H1 (cell line): ENCODE measurements at regions not wholly inside any gene's neighbourhood (a gene's known extent, or its start where the extent isn't known, plus 50 kb on each side); places are given as distances from the start of the nearest gene placed in this dataset.

Experiments used
- CTCF ChIA-PET: fragments of 300-600 bp; sonication (Branson Sonifier 250); formaldehyde crosslinking; loops from one replicate; lab custom pipeline; 2021; ENCODE audit not compliant: partially characterized antibody; lab: Charles Lee
- POLR2A ChIA-PET: fragments of 300-600 bp; sonication (Branson Sonifier 250); formaldehyde crosslinking; loops from one replicate; lab custom pipeline; 2021; ENCODE audit warnings: inconsistent platforms; ENCODE audit not compliant: partially characterized antibody; lab: Charles Lee
- DNase-seq, 2 experiments: peaks; one replicate each; pipeline versions ENCODE4 v3.0.0 to v3.0.0-alpha.2; 2010 to 2022; ENCODE audit warnings: low spot score in 2 of 2, low read depth in 1 of 2, mixed read lengths in 1 of 2
- FAIRE-seq: peaks from 2 replicates; lab custom pipeline; 2011; peaks lifted over from hg19 to GRCh38; lab: Jason Lieb, UNC
- H2AFZ ChIP-seq: 2 replicates; pipeline ENCODE4 v1.8.1; 2012; ENCODE audit warnings: low read length, inconsistent platforms
- H2AK5ac ChIP-seq: 2 replicates; pipeline ENCODE4 v1.6.1; 2013; ENCODE audit warnings: low read depth, low read length
- H2BK120ac ChIP-seq: replicated peaks from 2 replicates; pipeline ENCODE3; 2013; ENCODE audit warnings: low read depth, low read length, inconsistent platforms
- H2BK12ac ChIP-seq: 2 replicates; pipeline ENCODE4 v1.6.1; 2013; ENCODE audit warnings: low read depth, low read length
- H2BK15ac ChIP-seq: 2 replicates; pipeline ENCODE4 v1.6.1; 2013; ENCODE audit warnings: low read length
- H2BK20ac ChIP-seq: 2 replicates; pipeline ENCODE4 v1.6.1; 2013; ENCODE audit warnings: low read length
- H2BK5ac ChIP-seq: 2 replicates; pipeline ENCODE4 v1.6.1; 2013; ENCODE audit warnings: low read depth, low read length
- H3K14ac ChIP-seq: 2 replicates; pipeline ENCODE4 v1.6.1; 2013; ENCODE audit warnings: inconsistent platforms; ENCODE audit not compliant: insufficient read length
- H3K18ac ChIP-seq: 2 replicates; pipeline ENCODE4 v1.6.1; 2013; ENCODE audit warnings: low read length; ENCODE audit errors: extremely low read depth
- H3K23ac ChIP-seq: 2 replicates; pipeline ENCODE4 v1.6.1; 2013; ENCODE audit warnings: inconsistent platforms; ENCODE audit not compliant: insufficient read length
- H3K23me2 ChIP-seq: 2 replicates; pipeline ENCODE4 v1.6.1; 2013; ENCODE audit warnings: low read depth, low read length
- H3K27ac ChIP-seq: 2 replicates; pipeline ENCODE4 v1.6.1; 2011; ENCODE audit warnings: low read depth, low read length, inconsistent platforms
- H3K27me3 ChIP-seq, 4 experiments: replicated peaks in 1 of 4; 1 replicate in 1 of 4; 2 replicates in 3 of 4; pipeline versions ENCODE4 v1.6.1 to v1.8.1; 2011 to 2013; ENCODE audit warnings: low read length in 3 of 4, mild to moderate bottlenecking in 3 of 4, inconsistent platforms in 2 of 4, mixed read lengths in 2 of 4, moderate library complexity in 1 of 4; ENCODE audit not compliant: control insufficient read depth in 3 of 4, insufficient read depth in 3 of 4; ENCODE audit errors: extremely low read depth in 1 of 4
- H3K36me3 ChIP-seq, 4 experiments: 2 replicates each; pipeline versions ENCODE4 v1.6.1 to v1.8.1; 2011 to 2013; ENCODE audit warnings: mild to moderate bottlenecking in 4 of 4, low read length in 3 of 4, moderate library complexity in 2 of 4, control low read depth in 1 of 4, inconsistent platforms in 1 of 4; ENCODE audit not compliant: insufficient read depth in 4 of 4, control insufficient read depth in 2 of 4
- H3K4ac ChIP-seq: replicated peaks from 2 replicates; pipeline ENCODE3; 2013; ENCODE audit warnings: low read length, low read depth, mixed read lengths, inconsistent platforms; ENCODE audit not compliant: insufficient read length
- H3K4me1 ChIP-seq, 4 experiments: replicated peaks in 1 of 4; 1 replicate in 1 of 4; 2 replicates in 3 of 4; pipeline versions ENCODE4 v1.6.1 to v1.8.1; 2011 to 2013; ENCODE audit warnings: low read length in 3 of 4, inconsistent platforms in 2 of 4, mixed read lengths in 1 of 4; ENCODE audit not compliant: insufficient read depth in 4 of 4, control insufficient read depth in 3 of 4
- H3K4me2 ChIP-seq, 2 experiments: 2 replicates each; pipeline versions ENCODE4 v1.6.1 to v1.8.1; 2011 to 2013; ENCODE audit warnings: low read depth in 2 of 2, low read length in 2 of 2, control low read depth in 1 of 2, inconsistent platforms in 1 of 2, mild to moderate bottlenecking in 1 of 2; ENCODE audit not compliant: insufficient read depth in 1 of 2
- H3K4me3 ChIP-seq, 4 experiments: fragments of 200-600, 300-600 bp in 1 of 4; sonication (generic), shearing (Covaris generic), sonication (Bioruptor Twin) in 1 of 4; 2 replicates each; pipeline versions ENCODE4 v1.5.1 to v1.8.1; 2011 to 2016; ENCODE audit warnings: low read length in 4 of 4, low read depth in 3 of 4, control low read depth in 2 of 4, inconsistent platforms in 2 of 4, mild to moderate bottlenecking in 2 of 4, mixed read lengths in 1 of 4, moderate library complexity in 1 of 4; ENCODE audit not compliant: insufficient read depth in 2 of 4; ENCODE audit errors: extremely low read depth in 1 of 4
- H3K56ac ChIP-seq: replicated peaks from 2 replicates; pipeline ENCODE3; 2013; ENCODE audit warnings: low read depth, mild to moderate bottlenecking, mixed read lengths, low read length, inconsistent platforms; ENCODE audit not compliant: insufficient read length
- H3K79me1 ChIP-seq: 2 replicates; pipeline ENCODE4 v1.6.1; 2013; ENCODE audit warnings: low read depth, low read length, control low read depth
- H3K79me2 ChIP-seq, 2 experiments: 2 replicates each; pipeline versions ENCODE4 v1.6.1 to v1.8.1; 2012 to 2013; ENCODE audit warnings: low read length in 2 of 2, mild to moderate bottlenecking in 2 of 2, inconsistent platforms in 1 of 2; ENCODE audit not compliant: insufficient read depth in 2 of 2, control insufficient read depth in 1 of 2
- H3K9ac ChIP-seq, 4 experiments: replicated peaks in 1 of 4; 1 replicate in 1 of 4; 2 replicates in 3 of 4; pipeline versions ENCODE4 v1.6.1 to v1.8.1; 2011 to 2013; ENCODE audit warnings: low read depth in 3 of 4, low read length in 3 of 4, control low read depth in 2 of 4, mild to moderate bottlenecking in 2 of 4, moderate library complexity in 2 of 4, inconsistent platforms in 1 of 4; ENCODE audit errors: extremely low read depth in 1 of 4
- H3K9me3 ChIP-seq, 2 experiments: 2 replicates each; pipeline versions ENCODE4 v1.6.1 to v1.8.1; 2012 to 2013; ENCODE audit warnings: mild to moderate bottlenecking in 2 of 2, moderate library complexity in 2 of 2, control low read depth in 1 of 2, inconsistent platforms in 1 of 2, low read depth in 1 of 2, low read length in 1 of 2, mixed read lengths in 1 of 2; ENCODE audit not compliant: insufficient read depth in 2 of 2
- H4K20me1 ChIP-seq, 2 experiments: replicated peaks in 1 of 2; 2 replicates each; pipeline versions ENCODE3 to v1.8.1; 2011 to 2013; ENCODE audit warnings: inconsistent platforms in 2 of 2, low read length in 2 of 2, mild to moderate bottlenecking in 1 of 2; ENCODE audit not compliant: insufficient read depth in 2 of 2, control insufficient read depth in 1 of 2
- H4K5ac ChIP-seq: 2 replicates; pipeline ENCODE4 v1.6.1; 2013; ENCODE audit warnings: low read length, low read depth, mixed read lengths, inconsistent platforms; ENCODE audit not compliant: insufficient read length
- H4K8ac ChIP-seq: 2 replicates; pipeline ENCODE4 v1.8.0; 2013; ENCODE audit warnings: mild to moderate bottlenecking, moderate library complexity, low read length, inconsistent platforms; ENCODE audit not compliant: insufficient read depth; ENCODE audit errors: extremely low read depth
- H4K91ac ChIP-seq: replicated peaks from 2 replicates; pipeline ENCODE3; 2013; ENCODE audit warnings: low read length, mixed read lengths, inconsistent platforms; ENCODE audit not compliant: insufficient read length
- ASH2L ChIP-seq: fragments of 200-600, 300-600 bp; sonication (generic); IDR thresholded peaks from one replicate; pipeline ENCODE4 v1.7.1; 2017; ENCODE audit warnings: low read length
- BCL11A ChIP-seq, 2 experiments: IDR thresholded peaks; one replicate each; pipeline ENCODE4 v1.6.1; 2011; ENCODE audit warnings: low read depth in 2 of 2, low read length in 2 of 2, mild to moderate bottlenecking in 2 of 2
- CBX5 ChIP-seq: fragments of 300-800, 300-1000 bp; sonication (generic); IDR thresholded peaks from 2 replicates; pipeline ENCODE4 v1.7.1; 2016; ENCODE audit warnings: antibody characterized with exemption, low read length, low read depth
- FOSL1 ChIP-seq: IDR thresholded peaks from 2 replicates; pipeline ENCODE4 v1.6.1; 2011; ENCODE audit warnings: mild to moderate bottlenecking, low read depth, low read length, moderate library complexity; ENCODE audit not compliant: insufficient read depth
- JUN ChIP-seq: IDR thresholded peaks from 2 replicates; pipeline ENCODE4 v1.6.1; 2011; ENCODE audit warnings: low read depth, mild to moderate bottlenecking, improper control_type of control experiment, low read length
- MAFK ChIP-seq: IDR thresholded peaks from 2 replicates; pipeline ENCODE4 v1.6.1; 2012; ENCODE audit warnings: low read depth, mild to moderate bottlenecking, improper control_type of control experiment, low read length
- NANOG ChIP-seq: IDR thresholded peaks from 2 replicates; pipeline ENCODE4 v1.6.1; 2011; ENCODE audit warnings: low read length, low read depth, mild to moderate bottlenecking, inconsistent platforms; ENCODE audit not compliant: insufficient read depth, poor library complexity, severe bottlenecking
- RXRA ChIP-seq: IDR thresholded peaks from 2 replicates; pipeline ENCODE4 v1.6.1; 2011; ENCODE audit warnings: low read depth, mild to moderate bottlenecking, low read length, moderate library complexity; ENCODE audit not compliant: insufficient read depth
- SIX5 ChIP-seq: IDR thresholded peaks from 2 replicates; pipeline ENCODE4 v1.6.1; 2011; ENCODE audit warnings: mild to moderate bottlenecking, low read depth, low read length
- TCF12 ChIP-seq: IDR thresholded peaks from 2 replicates; pipeline ENCODE4 v1.6.1; 2011; ENCODE audit warnings: low read depth, mild to moderate bottlenecking, low read length
- TEAD4 ChIP-seq: IDR thresholded peaks from 2 replicates; pipeline ENCODE4 v1.6.1; 2012; ENCODE audit warnings: low read depth, low read length, inconsistent platforms, mixed read lengths
- WGBS, 2 experiments: shearing (Covaris generic) in 1 of 2; methylation state at CpG; one replicate each; pipeline versions ENCODE4 v1.1.6 to v1.1.7; 2013 to 2015; ENCODE audit warnings: low lambda C conversion rate in 2 of 2, mixed read lengths in 2 of 2, inconsistent platforms in 1 of 2, low coverage in 1 of 2, missing lambda C conversion rate in 1 of 2; ENCODE audit not compliant: insufficient replicate concordance in 2 of 2, insufficient coverage in 1 of 2, insufficient read length in 1 of 2; ENCODE audit errors: extremely low coverage in 1 of 2, missing lambda C conversion rate in 1 of 2; 5-methylcytosine and 5-hydroxymethylcytosine counted together
- TF ChIP-seq, protein P1 (sequence below): IDR thresholded peaks from 2 replicates; pipeline ENCODE4 v1.6.1; 2012; ENCODE audit warnings: inconsistent platforms
- TF ChIP-seq, protein P2 (sequence below): IDR thresholded peaks from 2 replicates; pipeline ENCODE4 v1.6.1; 2011; ENCODE audit warnings: low read depth, mild to moderate bottlenecking, low read length; ENCODE audit not compliant: insufficient read depth

DNA sequence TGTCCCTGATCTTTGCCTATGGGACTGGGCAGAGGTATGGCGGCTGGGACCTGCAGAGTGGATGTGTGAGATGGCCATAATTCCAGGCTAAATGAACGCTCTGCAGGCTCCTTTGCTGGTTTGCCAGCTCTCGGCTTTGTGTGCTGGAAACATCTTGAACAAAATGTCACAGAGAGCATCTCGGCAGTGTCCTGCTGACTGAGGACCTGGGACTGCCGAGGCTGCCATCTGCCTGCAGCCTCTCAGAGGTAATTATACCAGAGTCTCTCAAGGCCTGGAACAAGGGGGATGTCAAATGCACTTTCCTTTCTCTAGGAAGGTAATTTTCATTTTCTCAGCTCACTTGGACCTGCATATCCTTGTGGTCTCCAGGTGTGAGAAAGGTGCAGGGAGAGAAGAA is 354.2 kb downstream of the PDCD6IP start:
- no peak for DNase-seq
- no peak overlapping the region for H2BK12ac ChIP-seq
- H4K20me1 ChIP-seq = no peaks in the 10 kb centered on the region
- no peak overlapping the region for H3K23ac ChIP-seq
- no peak overlapping the region for H2BK20ac ChIP-seq
- no peak overlapping the region for H3K4me3 ChIP-seq
- H2BK5ac ChIP-seq = no peak overlapping the region
- FAIRE-seq = no peak
- H4K5ac ChIP-seq = no peak overlapping the region
- no peaks in the 10 kb centered on the region for H3K4me1 ChIP-seq
- ChIA-PET POLR2A (no interaction called here), CTCF (no interaction called here)
- H3K18ac ChIP-seq = no peak overlapping the region
- H3K9ac ChIP-seq = no peak overlapping the region
- no peak overlapping the region for H2AK5ac ChIP-seq
- no peaks in the 10 kb centered on the region for H3K79me2 ChIP-seq
- no peaks in the 10 kb centered on the region for H3K27me3 ChIP-seq
- no peak overlapping the region for H3K4ac ChIP-seq
- no peaks in the 10 kb centered on the region for H3K23me2 ChIP-seq
- H3K56ac ChIP-seq = no peak overlapping the region
- H2BK15ac ChIP-seq = no peak overlapping the region
- H4K91ac ChIP-seq = no peak overlapping the region
- H3K14ac ChIP-seq = no peak overlapping the region
- no peaks in the 10 kb centered on the region for H3K9me3 ChIP-seq
- H3K27ac ChIP-seq = no peak overlapping the region
- H2AFZ ChIP-seq = no peak overlapping the region
- H4K8ac ChIP-seq = no peak overlapping the region
- no peaks in the 10 kb centered on the region for H3K79me1 ChIP-seq
- no peaks in the 10 kb centered on the region for H3K36me3 ChIP-seq
- H2BK120ac ChIP-seq = no peak overlapping the region
- H3K4me2 ChIP-seq = no peak overlapping the region
- WGBS, 2 experiments = 89% methylated on average over 5 of the region's 5 CpGs; no CpG with 5 or more reads in 1 of the 2 experiments
- TF ChIP-seq BCL11A (IDR thresholded peaks at IDR 0.05; ENCODE audit: low read depth in 2 of 2, low read length in 2 of 2) (no peak), CBX5 (no peak), JUN (no peak), NANOG (no peak), TCF12 (no peak), FOSL1 (no peak), MAFK (no peak), RXRA (no peak), SIX5 (no peak), ASH2L (no peak), TEAD4 (no peak)
- TF ChIP-seq, protein P1, sequence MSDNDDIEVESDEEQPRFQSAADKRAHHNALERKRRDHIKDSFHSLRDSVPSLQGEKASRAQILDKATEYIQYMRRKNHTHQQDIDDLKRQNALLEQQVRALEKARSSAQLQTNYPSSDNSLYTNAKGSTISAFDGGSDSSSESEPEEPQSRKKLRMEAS = no peak
- TF ChIP-seq, protein P2, sequence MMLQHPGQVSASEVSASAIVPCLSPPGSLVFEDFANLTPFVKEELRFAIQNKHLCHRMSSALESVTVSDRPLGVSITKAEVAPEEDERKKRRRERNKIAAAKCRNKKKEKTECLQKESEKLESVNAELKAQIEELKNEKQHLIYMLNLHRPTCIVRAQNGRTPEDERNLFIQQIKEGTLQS = no peak
